Left ventricle myocardium superior (tissue), 1 donor: ENCODE measurements at regions not wholly inside any gene's neighbourhood (a gene's known extent, or its start where the extent isn't known, plus 50 kb on each side); places are given as distances from the start of the nearest gene placed in this dataset.
A peak's percentile ranks its signal among the peaks of the same experiment; 100 is the strongest.
"Not testable (repeated sequence)": the region's sequence is repeated elsewhere in the genome, so short reads cannot be mapped to it uniquely, and the experiment has no call there.

Experiments
- ATAC-seq: fragments of 200-7000 bp; cut with Tn5 transposase; one replicate; pipeline ENCODE4 v1.9.1; 2020; ENCODE audit warnings: mild to moderate bottlenecking, moderate library complexity
- DNase-seq: peaks from one replicate; pipeline ENCODE4 v3.0.0-alpha.2; 2020
- intact Hi-C: fragments of 100-400 bp; cut with micrococcal nuclease; formaldehyde crosslinking; loops from one replicate; pipeline ENCODE4 v1.11.0; 2022
- donor health status: DM: no; HTN: yes; CAD: no; lungs with severe emphysema.

DNA sequence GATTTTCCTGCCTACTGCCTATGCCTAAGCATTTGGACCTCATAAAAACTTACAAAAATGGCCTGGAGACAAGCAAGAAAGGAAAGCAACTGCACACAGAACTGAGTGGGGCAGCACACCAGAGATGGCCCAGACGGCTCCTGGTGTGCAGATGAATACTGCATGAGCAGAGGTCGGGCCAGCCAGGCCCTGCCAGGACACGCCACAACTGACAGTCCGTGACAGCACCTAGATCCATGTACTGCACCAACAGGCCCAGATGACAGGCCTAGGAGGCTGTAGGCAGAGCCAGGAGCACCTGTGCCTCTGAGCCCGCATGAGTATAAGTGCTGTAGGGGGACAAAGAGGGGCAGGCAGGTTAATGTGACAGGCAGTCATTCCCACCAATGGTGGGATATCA, 160.2 kb downstream of the IGLL1 start:
- ATAC-seq = no peak
- intact Hi-C loops = no loop called here
- DNase-seq = no peak

DNA sequence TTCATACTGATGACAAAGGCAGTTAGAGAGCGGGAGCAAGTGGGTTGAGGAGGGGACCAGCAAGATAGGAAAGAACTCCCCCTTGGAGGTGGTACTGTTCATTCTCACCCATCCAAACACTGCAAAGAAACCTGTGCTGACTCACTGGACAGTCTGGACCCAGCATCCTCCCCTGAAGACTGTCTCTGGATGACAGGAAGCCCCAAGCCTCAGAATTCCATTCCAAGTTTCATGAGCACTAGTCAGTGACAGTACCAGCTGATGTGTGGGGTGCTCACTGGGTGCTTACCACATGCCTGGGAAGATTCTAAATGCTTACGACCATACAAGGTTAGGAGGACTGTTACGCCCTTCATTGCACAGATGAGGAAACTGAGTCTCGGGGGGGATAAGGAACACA, 160.9 kb downstream of the IGLL1 start:
- intact Hi-C loops = no loop called here
- ATAC-seq (no peak), DNase-seq (no peak)

DNA sequence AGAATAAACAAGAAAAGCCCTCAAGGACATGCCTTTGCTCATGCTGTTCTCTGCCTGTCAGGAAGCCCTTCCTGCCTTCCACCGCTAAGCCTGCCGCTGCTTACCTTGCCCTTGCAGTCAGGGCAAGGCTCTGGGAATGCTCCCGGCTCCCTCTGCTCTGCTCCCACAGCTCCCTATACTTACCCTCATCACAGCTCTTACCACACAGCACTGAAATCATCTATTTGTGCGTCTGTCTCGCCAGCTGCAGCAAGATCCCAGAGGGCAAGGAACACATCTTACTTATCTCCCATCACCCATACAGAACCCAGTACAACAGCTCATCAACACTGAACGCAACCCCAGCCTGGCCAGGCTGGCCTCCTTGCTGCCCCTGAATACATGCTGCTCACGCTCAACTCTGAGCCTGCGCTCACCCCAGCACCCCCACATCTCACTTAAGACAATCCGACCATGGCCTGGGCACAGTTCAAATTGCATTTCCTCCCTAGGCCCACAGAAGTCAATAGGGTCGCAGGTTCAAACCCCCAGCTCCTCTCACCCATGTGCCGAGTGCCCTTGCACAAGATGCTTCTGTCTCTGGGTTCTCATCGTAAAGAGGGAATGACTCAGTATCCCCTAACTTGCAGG, 161.8 kb downstream of the IGLL1 start:
- no peak for DNase-seq
- intact Hi-C loops = no loop called here
- no peak for ATAC-seq

DNA sequence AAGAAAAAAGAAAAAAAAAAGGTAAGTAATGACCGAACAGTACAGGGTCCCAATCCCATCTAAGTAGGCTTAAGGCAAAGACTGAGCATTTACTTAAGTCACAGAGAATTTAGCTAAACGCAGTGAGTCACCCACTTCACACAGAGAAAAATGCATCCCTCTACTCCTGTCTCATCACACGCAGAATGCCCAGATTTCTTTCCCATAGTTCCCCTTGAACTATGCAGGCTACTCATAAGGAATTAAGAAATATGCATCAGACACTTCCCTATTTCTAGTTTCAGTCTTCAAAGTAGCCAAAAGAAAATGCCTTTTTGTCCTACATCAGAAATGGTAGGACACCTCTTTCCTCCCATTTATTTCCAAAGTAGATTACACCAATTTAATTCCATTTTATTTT, 162.8 kb downstream of the IGLL1 start:
- DNase-seq, ATAC-seq, intact Hi-C loops: not testable (repeated sequence)

DNA sequence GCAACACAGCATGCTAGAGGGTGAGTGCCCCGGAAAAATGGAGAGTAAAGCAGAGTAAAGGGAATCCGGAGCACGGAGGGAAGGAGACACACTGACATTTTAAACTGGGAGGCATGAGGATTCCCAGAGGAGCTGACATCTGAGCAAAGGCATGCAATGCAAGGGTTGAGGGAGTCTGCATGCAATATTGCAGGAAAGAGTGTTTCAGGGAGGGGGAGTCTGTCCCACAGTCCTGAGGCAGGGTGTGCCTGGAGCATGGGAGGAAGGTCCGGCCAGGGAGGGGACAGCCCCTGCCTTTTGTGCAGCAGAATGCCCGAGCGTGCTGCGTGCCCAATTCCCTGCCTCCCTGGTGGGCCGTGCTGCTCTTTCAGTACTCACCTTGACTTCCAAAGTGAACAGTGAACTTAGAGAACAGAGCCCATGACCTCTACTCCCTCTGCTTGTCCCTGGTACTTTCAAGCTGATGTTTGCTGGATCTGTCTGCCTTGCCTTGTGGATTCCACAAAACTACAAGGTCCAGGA, 163.9 kb downstream of the IGLL1 start:
- DNase-seq, ATAC-seq, intact Hi-C loops: not testable (repeated sequence)

DNA sequence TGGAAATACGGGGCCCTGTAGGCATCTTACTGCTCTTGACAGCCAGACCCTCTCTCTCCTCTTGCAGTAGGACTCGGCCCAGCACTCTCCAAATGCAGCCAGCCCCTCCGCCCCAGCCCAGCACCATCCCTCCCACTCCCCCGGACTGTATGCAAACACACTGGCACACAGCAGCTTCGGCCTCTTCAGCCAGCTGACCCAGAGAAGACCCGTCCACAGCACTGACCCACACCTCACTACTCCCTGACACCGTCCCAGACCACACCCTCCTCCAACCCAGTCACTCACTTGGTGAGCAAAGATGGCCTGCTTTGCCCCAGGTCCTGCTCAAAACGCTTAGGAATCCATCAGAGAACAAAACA, 164.6 kb downstream of the IGLL1 start:
- intact Hi-C loops = no loop called here
- no peak for ATAC-seq
- DNase-seq = no peak

DNA sequence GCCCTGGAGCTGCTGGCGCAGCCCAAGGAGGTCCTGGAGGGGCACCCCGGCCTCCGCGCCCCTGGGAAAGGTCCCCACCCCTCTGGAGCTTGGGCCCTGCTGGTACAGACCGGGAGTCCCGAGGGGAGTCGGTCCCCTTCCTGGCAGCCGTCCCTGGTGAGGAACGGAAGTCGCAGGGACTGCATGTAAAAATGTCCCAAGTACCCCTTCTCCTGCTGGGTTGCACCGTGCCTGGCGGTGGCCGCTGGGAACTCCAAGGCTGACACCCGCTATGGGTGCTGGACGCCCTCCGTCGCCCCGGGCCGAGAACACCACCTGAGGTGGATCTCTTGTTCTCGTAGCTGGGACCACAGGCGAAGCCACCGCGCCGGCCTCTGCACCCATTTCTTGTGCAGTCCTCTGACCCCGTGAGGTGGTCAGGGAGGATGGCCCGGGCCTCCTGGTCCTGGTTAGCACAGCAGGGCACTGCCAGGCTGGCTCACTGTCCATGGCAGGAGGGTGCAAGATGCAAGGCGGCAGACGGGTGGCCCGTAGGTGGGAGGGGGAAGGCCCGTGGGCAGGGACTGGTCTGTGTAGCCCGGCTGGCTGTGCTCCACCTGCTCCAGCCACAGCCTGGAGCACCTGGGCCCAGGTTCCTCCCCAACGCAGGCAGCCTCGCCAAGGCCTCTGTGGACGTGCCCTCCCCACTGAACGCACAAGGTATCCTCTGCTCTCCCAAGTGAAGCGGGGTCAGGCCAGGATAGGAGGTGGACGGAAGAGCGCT, 165.2 kb downstream of the IGLL1 start:
- ATAC-seq (no peak), DNase-seq (no peak)
- intact Hi-C loops = no loop called here

DNA sequence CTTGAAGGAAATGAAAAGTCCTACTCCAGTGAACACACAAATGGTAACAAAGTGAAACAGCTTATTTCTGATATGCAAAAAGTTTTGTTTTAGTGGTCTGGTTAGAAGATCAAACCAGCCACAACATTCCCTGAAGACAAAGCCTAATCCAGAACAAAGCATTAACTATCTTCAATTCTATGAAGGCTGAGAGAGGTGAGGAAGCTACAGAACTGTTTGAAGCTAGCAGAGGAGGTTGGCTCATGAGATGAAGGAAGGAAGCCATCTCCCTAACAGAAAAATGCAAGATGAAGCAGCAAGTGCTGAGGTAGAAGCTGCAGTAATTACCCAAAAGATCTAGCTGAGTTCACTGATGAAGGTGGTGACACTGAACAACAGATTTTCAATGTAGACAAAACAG, 168.4 kb downstream of the IGLL1 start:
- DNase-seq (no peak), ATAC-seq (no peak)
- intact Hi-C loops = no loop called here

DNA sequence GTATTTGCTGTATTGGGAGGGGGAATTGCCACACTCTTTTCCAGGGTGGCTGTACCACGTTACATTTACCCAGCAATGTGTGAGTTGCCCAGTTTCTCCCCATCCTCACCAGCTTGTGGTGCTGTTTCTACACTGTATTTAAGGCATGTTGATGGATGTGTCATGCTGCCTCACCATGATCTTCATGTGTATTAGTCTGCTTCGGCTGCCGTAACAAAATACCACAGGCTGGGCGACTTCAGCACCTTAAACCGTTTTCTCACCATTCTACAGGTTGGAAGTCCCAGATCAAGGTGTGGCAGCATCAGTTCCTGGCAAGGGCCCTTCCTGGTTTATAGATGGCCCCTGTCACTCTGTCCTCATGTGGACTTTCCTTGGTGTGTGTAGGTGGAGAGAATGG, 169.7 kb downstream of the IGLL1 start:
- intact Hi-C loops = no loop called here
- ATAC-seq = no peak
- no peak for DNase-seq

DNA sequence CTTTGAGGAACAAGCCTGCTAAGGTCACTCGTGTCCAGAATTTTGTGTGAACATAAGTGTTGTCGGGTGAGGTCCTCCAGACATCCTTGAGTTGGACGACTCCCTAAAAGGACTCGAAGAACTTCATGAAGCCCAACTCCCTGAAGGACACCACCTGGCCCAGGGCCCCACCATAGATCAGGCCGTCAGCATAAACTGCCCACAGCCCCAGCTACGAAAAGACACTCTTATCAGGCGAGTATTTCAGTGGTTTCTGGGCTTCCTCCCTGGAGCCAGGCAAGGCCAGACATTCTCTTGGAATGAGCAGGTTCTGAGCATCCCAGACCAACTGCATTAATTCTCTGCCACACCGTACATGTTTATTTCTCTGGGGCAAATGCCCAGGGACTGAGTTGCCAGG, 170.1 kb downstream of the IGLL1 start:
- intact Hi-C loops = no loop called here
- no peak for DNase-seq
- ATAC-seq = no peak

DNA sequence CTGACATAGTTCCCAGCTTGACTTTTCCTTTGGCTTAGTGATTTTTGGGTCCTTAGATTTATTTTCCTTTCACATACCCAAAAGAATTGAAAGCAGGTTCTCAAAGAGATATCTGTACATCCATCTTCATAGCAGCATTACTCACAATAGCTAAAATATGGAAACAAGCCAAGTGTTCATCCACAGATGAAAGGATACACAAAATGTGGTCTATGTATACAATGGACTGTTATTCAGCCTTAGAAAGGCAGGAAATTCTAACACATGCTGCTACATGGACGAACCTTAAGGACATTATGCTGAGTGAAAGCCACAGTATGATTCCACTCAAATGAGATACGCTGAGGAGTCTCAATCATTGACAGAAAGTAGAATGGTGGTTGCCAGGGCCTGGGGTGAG, 171.8 kb downstream of the IGLL1 start:
- DNase-seq = no peak
- intact Hi-C loops = no loop called here
- no peak for ATAC-seq

DNA sequence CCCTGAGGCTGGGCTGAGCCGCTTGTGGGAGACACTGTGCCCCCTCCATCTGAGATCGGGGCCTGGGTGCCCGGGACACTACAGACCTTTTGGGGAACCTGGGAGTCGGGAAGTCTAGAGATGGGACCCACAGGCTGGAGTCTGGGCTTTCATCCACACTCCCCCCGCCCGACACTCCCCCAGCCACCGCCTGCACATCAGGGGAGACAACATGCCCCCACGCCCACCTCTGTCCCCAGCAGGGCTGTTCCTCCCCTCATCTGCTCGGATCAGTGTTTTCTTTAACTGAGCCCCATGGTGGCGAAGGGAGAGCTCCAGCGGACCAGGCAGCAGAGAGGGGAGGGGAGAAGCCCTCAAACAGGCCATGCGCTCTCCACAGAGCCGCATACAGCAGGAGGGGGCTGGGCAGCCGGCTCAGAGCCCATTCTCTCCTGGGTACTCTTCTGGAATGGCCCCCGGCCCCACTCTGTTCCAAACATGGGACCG, 174.7 kb downstream of the IGLL1 start:
- no peak for ATAC-seq
- no peak for DNase-seq
- intact Hi-C loops = no loop called here

DNA sequence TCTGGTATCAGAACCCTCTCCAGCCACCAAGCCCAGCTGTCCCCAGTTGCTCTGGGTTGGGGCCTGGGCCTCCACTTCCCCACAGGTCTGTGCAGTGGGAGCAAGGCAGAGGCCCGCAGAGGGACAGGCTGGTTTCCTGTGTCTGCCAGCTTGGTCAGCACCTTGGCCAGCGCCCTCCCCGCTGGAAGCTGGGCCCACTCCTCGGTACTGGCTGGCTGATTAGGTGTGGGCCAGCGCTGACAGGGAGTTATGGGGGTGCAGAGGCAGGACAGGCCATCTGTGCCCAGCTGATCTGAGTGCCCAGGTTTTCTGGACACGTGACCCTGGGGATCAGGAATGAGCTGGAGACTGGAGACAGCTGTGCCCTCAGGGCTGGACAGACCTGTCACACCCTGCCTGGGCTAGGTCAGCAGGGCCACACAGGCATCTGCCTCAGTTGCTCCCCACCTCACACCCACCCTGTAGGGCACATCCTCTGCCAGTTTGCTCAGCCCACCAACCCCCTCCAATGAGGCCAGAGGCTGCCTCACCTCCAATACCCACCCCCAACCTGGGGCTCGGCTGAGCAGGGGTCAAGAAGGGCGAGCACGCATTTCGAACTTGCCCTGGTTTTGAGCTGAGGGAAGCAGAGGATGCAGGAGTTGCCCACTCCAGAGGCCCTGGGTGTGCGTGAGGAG, 175.3 kb downstream of the IGLL1 start:
- intact Hi-C loops = no loop called here
- peak; percentile 65 for ATAC-seq
- DNase-seq = peak; percentile 62

DNA sequence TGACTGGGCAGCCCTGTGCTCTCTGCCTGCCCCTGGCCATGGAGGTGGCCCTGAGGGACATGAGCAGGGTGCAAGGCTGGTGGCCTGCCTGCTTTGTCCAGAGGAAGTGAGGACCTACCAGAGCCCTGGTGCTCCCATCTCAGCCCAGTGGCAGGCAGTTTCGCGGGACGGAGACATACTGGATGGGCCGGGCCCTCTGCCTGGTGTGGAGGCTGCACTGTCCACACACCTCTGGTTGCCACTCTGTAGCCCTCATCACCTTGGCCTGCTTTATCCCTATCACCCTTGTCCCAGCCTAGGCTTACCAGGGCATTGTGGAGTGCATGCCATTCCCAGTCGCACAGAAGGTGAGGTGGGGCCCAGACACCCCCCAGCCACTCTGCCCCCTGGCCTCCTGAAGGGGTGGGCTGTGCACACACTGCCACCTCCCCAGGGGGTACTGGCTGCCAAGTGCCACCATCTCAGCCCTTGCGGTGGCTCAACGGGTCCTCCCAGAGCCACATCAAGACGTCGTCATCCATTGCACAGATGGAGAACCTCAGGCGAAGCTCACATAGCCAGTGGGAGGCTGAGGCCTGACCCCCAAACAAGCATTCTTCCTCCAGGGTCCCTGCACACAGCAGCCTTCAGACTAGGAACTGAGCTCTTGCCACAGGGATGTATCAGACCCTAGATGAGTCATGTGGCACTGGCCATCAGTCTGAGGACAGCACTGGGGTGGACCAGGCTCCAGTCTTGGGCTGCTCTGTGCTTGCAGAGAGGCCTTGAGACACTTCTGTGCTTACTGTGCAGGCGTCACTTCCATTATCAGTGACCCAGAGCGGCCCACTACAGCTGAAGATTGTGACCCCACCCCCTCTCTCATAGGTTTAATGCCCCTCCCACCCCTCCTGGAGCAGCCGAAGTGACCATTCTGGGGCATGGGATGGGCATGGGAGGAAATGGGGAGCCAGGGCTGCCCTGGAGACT, 176.1 kb downstream of the IGLL1 start:
- DNase-seq = no peak
- intact Hi-C loops = no loop called here
- no peak for ATAC-seq

DNA sequence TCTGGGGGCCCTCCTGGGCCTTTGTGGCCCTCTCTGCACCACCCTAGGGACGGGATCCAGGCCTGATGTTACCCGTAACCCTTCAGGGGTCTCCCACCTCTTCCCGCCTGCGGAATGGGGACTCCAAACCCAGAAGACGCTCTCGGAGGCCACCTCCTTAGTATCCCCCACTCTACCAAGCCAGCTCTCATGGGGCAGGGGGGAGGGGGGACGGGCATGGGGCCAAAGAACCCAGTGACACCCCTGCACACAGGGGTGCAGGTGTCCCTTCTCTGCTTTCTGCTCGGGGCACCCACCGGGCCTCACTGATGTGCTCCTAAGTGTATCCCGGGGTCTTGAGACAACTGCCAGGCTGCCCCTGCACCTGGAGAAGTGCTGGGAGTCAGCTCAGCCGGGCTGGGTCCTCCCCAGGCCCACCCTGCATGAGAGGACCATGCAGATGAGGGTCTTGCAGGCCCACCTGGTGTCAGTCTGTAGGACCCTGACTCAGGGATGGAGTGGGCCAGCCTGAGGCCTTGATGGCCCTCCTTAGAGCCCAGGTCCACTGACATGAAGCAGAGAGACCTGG, 176.9 kb downstream of the IGLL1 start:
- intact Hi-C loops = no loop called here
- DNase-seq = no peak
- no peak for ATAC-seq

DNA sequence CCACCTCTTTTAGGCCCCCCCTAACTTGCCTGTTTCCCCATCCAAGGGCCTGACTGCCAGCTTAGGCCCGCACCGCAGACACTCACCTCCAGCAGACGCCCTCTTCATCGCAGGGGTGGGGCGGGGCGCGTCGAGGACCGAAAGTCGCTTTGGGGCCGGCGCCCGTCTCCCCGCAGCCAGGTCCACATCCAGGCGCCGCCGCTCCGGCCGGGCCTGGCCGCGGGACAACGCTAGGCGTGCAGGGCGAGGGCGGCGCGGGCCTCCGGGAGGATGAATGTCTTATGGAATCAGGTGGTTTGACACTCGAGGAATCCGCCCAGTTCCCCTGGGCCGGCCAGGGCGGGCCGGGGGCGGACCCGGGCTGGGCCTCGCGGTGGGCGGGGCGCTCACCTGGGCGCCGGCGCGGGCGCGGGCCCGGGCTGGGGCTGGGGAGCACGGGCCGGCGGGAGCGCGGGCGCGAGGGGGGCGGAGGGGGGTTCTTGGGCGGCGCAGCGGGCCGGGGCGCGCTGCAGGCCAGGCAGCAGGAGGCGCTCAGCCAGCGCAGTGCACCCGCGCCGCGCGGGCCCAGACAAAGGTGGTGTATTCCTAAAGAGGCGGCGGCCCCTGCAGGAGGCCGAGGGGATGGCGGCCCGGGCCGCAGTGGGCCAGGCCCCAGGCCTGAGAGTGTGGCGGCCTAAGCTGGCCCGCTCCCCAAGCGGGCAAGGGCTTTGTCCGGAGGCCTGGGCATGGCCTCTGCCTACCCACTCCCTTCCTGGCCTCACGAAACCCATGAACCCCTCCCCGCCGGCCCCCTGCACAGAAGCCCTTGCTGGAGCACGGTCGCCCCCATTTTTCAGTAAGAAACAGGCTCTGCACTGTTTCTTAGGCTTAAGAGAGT, 177.6 kb downstream of the IGLL1 start:
- intact Hi-C loops = no loop called here
- peak; percentile 73 for ATAC-seq
- peak; percentile 59 for DNase-seq

DNA sequence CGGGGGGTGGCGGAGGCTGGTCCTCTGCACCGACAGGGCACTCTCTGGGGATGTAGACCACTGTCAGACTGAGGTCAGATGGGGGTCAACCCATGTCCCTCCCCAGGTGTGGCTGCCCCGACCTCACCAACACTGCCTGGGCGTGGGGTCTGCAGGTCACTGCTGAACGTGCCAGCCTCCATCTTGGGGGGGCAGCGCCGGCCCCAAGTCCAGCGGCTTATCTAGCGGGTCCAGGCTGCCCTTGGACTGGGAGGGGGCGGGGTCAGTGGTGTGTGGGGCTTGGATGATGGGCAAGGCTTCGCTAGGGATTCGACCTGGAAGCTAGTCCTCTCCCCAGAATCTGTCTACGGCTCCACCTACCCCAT, 178.2 kb downstream of the IGLL1 start:
- intact Hi-C loops = no loop called here
- no peak for DNase-seq
- no peak for ATAC-seq
